Endothelial cell of umbilical vein (primary cell): ENCODE measurements at regions not wholly inside any gene's neighbourhood (a gene's known extent, or its start where the extent isn't known, plus 50 kb on each side); places are given as distances from the start of the nearest gene placed in this dataset.

Experiments
- BruUV-seq: library from RNA; stranded (reverse); fragments of 400-500 nt; replicated peaks from 2 replicates; lab custom pipeline; 2021; lab: Mats Ljungman, UMichigan
- CTCF ChIA-PET: fragments of 300-600, 350-600 bp; sonication (Branson Sonifier 250); formaldehyde crosslinking; loops from one replicate; lab custom pipeline; 2021; ENCODE audit warnings: antibody characterized with exemption, inconsistent platforms; lab: Charles Lee
- POLR2A ChIA-PET: fragments of 300-600, 350-600 bp; sonication (Branson Sonifier 250); formaldehyde crosslinking; loops from one replicate; lab custom pipeline; 2021; ENCODE audit warnings: antibody characterized with exemption, inconsistent platforms; lab: Charles Lee
- DNase-seq: peaks from one replicate; pipeline ENCODE4 v3.0.0-alpha.2; 2011; ENCODE audit warnings: low read depth, low spot score
- FAIRE-seq: peaks from 2 replicates; lab custom pipeline; 2011; peaks lifted over from hg19 to GRCh38; lab: Jason Lieb, UNC
- H2AFZ ChIP-seq: 2 replicates; pipeline ENCODE4 v1.6.0; 2012; ENCODE audit warnings: low read depth, low read length, control low read depth, inconsistent platforms
- H3K27ac ChIP-seq: 2 replicates; pipeline ENCODE4 v1.5.1; 2011; ENCODE audit warnings: low read depth, mild to moderate bottlenecking, control low read depth, low read length, moderate library complexity; ENCODE audit not compliant: insufficient read depth
- H3K27me3 ChIP-seq, 2 experiments: 2 replicates each; pipeline versions ENCODE4 v1.6.0 to v1.6.1; 2011; ENCODE audit warnings: low read length in 2 of 2, mixed read lengths in 1 of 2; ENCODE audit not compliant: control insufficient read depth in 2 of 2, insufficient read depth in 2 of 2
- H3K36me3 ChIP-seq, 2 experiments: 2 replicates in 1 of 2; 3 replicates in 1 of 2; pipeline ENCODE4 v1.5.1; 2011; ENCODE audit warnings: low read length in 2 of 2, mild to moderate bottlenecking in 1 of 2, moderate library complexity in 1 of 2; ENCODE audit not compliant: control insufficient read depth in 2 of 2, insufficient read depth in 2 of 2; ENCODE audit errors: extremely low read depth in 1 of 2
- H3K4me1 ChIP-seq: 3 replicates; pipeline ENCODE4 v1.5.1; 2011; ENCODE audit warnings: mild to moderate bottlenecking, low read length; ENCODE audit not compliant: control insufficient read depth, insufficient read depth; ENCODE audit errors: extremely low read depth
- H3K4me2 ChIP-seq: 2 replicates; pipeline ENCODE4 v1.6.1; 2011; ENCODE audit warnings: low read length, control low read depth, mixed read lengths; ENCODE audit not compliant: insufficient read depth
- H3K4me3 ChIP-seq, 3 experiments: fragments of 200-600 bp in 1 of 3; sonication (generic), shearing (Covaris generic) in 1 of 3; replicated peaks in 1 of 3; 2 replicates each; pipeline ENCODE4 v1.5.1; 2011 to 2016; ENCODE audit warnings: control low read depth in 3 of 3, low read length in 3 of 3, mild to moderate bottlenecking in 2 of 3, inconsistent platforms in 1 of 3, low read depth in 1 of 3, moderate library complexity in 1 of 3; ENCODE audit not compliant: insufficient read depth in 1 of 3
- H3K79me2 ChIP-seq: 2 replicates; pipeline ENCODE4 v1.6.0; 2012; ENCODE audit warnings: low read length, inconsistent platforms; ENCODE audit not compliant: control insufficient read depth, insufficient read depth
- H3K9ac ChIP-seq: replicated peaks from 2 replicates; pipeline ENCODE3; 2011; ENCODE audit warnings: low read length, control low read depth; ENCODE audit not compliant: insufficient read depth; ENCODE audit errors: extremely low read depth
- H3K9me1 ChIP-seq: replicated peaks from 3 replicates; pipeline ENCODE4 v1.6.0; 2011; ENCODE audit warnings: mild to moderate bottlenecking, low read length; ENCODE audit not compliant: control insufficient read depth, insufficient read depth; ENCODE audit errors: extremely low read depth
- H3K9me3 ChIP-seq: replicated peaks from 2 replicates; pipeline ENCODE4 v1.5.1; 2012; ENCODE audit warnings: low read length, inconsistent platforms; ENCODE audit not compliant: control insufficient read depth, insufficient read depth
- H4K20me1 ChIP-seq: replicated peaks from 2 replicates; pipeline ENCODE3; 2011; ENCODE audit warnings: mild to moderate bottlenecking, low read length; ENCODE audit not compliant: control insufficient read depth, insufficient read depth; ENCODE audit errors: extremely low read depth
- CTCF ChIP-seq, 2 donors: IDR thresholded peaks; 1 replicate in 1 of 2; 2 replicates in 1 of 2; pipeline ENCODE4 v1.5.1; 2011; ENCODE audit warnings: low read length in 2 of 2, mild to moderate bottlenecking in 2 of 2, moderate library complexity in 2 of 2, control low read depth in 1 of 2, inconsistent platforms in 1 of 2, low read depth in 1 of 2; ENCODE audit not compliant: insufficient read depth in 1 of 2; ENCODE audit errors: extremely low read depth in 1 of 2
- EZH2 ChIP-seq: IDR thresholded peaks from 2 replicates; pipeline ENCODE4 v1.6.1; 2012; ENCODE audit warnings: borderline replicate concordance, low read depth, mild to moderate bottlenecking, moderate library complexity, low read length, inconsistent platforms; ENCODE audit not compliant: severe bottlenecking
- FOS ChIP-seq: IDR thresholded peaks from 2 replicates; pipeline ENCODE4 v1.6.1; 2011; ENCODE audit warnings: mild to moderate bottlenecking, low read length, moderate library complexity, borderline replicate concordance; ENCODE audit not compliant: insufficient read depth
- GATA2 ChIP-seq: IDR thresholded peaks from 2 replicates; pipeline ENCODE4 v1.7.0; 2011; ENCODE audit warnings: low read depth, mild to moderate bottlenecking, moderate library complexity, mixed read lengths, low read length; ENCODE audit not compliant: insufficient read length, insufficient read depth
- JUN ChIP-seq: IDR thresholded peaks from 2 replicates; pipeline ENCODE4 v1.6.1; 2011; ENCODE audit warnings: borderline replicate concordance, low read depth; ENCODE audit not compliant: insufficient read length, insufficient read depth
- MAX ChIP-seq: IDR thresholded peaks from 2 replicates; pipeline ENCODE4 v1.6.1; 2011; ENCODE audit not compliant: insufficient read depth, insufficient read length
- MYC ChIP-seq: IDR thresholded peaks from one replicate; pipeline ENCODE4 v1.6.1; 2011; ENCODE audit warnings: mild to moderate bottlenecking, low read depth, low read length
- POLR2A ChIP-seq: IDR thresholded peaks from 2 replicates; pipeline ENCODE4 v1.6.1; 2012; ENCODE audit warnings: low read depth, mild to moderate bottlenecking, control low read depth, low read length
- POLR2AphosphoS5 ChIP-seq: IDR thresholded peaks from 2 replicates; pipeline ENCODE4 v1.6.1; 2012; ENCODE audit warnings: low read depth, mild to moderate bottlenecking, control low read depth, low read length, moderate library complexity; ENCODE audit not compliant: insufficient read depth
- dilution Hi-C: fragments of 300-500 bp; cut with MboI; formaldehyde crosslinking; loops from one replicate; pipeline ENCODE4 v1.15.0; 2019; ENCODE audit warnings: low sequenced_read_pairs; ENCODE audit not compliant: extremely low pct_ligation_motif_present
- intact Hi-C: fragments of 100-400 bp; cut with micrococcal nuclease; formaldehyde crosslinking; loops from one replicate; pipeline ENCODE4 v1.10.0; 2022

GRCh38 chr12:29891792-29892191 is 108.0 kb upstream of the TMTC1 start:
- Histone ChIP-seq H3K27ac (no peak overlapping the region), H3K4me3 (no peak overlapping the region)
- CTCF ChIA-PET = no interaction called here

More at GRCh38 chr12:29891792-29892191, 108.0 kb upstream of the TMTC1 start:
- Histone ChIP-seq H2AFZ (no peak overlapping the region), H3K9me3 (no peaks in the 10 kb centered on the region), H3K4me2 (no peak overlapping the region), H3K36me3 (no peaks in the 10 kb centered on the region), H3K4me1 (no peaks in the 10 kb centered on the region), H4K20me1 (no peaks in the 10 kb centered on the region), H3K79me2 (no peaks in the 10 kb centered on the region), H3K27me3 (no peaks in the 10 kb centered on the region), H3K9me1 (no peaks in the 10 kb centered on the region), H3K9ac (no peak overlapping the region)
- POLR2A ChIA-PET = no interaction called here
- DNase-seq (no peak), FAIRE-seq (no peak)
- intact Hi-C loops (no loop called here), dilution Hi-C loops (no loop called here)
- no TSS peak for BruUV-seq
- no peak for TF ChIP-seq POLR2A
- TF ChIP-seq FOS = no peak
- TF ChIP-seq MAX = no peak
- no peak for TF ChIP-seq POLR2AphosphoS5
- no peak for TF ChIP-seq CTCF (IDR thresholded peaks at IDR 0.05; ENCODE audit: extremely low read depth in 1 of 2, insufficient read depth in 1 of 2, low read depth in 1 of 2, low read length in 2 of 2)
- no peak for TF ChIP-seq EZH2
- TF ChIP-seq MYC = no peak
- no peak for TF ChIP-seq GATA2
- no peak for TF ChIP-seq JUN
